Loucy (cell line): ENCODE measurements at regions not wholly inside any gene's neighbourhood (a gene's known extent, or its start where the extent isn't known, plus 50 kb on each side); places are given as distances from the start of the nearest gene placed in this dataset.

Experiments used
- CTCF ChIP-seq: fragments of 200-600 bp; sonication (generic); conservative IDR thresholded peaks from 2 replicates; pipeline ENCODE4 v1.5.1; 2014; ENCODE audit warnings: mild to moderate bottlenecking, antibody characterized with exemption, low read length
- EZH2phosphoT487 ChIP-seq: fragments of 200-600 bp; IDR thresholded peaks from 2 replicates; pipeline ENCODE4 v1.6.1; 2018; ENCODE audit warnings: antibody characterized with exemption, mild to moderate bottlenecking, moderate library complexity, borderline replicate concordance

DNA sequence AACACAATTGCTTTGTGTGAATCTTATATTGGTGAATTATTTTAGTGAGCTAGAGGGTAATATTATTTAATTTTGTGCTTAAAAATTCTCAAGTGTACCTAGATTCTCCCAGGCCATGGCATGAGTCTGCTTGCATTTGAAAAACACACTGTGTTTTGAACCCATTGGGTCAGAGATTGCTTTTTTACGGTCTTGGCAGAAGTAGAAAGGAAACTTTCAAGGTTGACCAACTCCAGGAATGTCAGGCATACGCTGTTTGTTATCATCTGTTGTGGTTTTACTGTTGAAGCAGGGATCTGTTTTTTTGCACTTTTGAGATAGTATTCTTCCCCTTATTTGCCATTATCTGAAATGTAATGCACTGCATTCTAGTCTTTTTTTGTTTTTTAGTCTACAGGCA, 377.4 kb downstream of the RPRM start:
- TF ChIP-seq CTCF = no peak
- TF ChIP-seq EZH2phosphoT487 = no peak
